BLaER1 (cell line): ENCODE measurements at regions not wholly inside any gene's neighbourhood (a gene's known extent, or its start where the extent isn't known, plus 50 kb on each side); places are given as distances from the start of the nearest gene placed in this dataset.

Source experiments
- H3K27ac ChIP-seq: shearing (Covaris generic); formaldehyde crosslinking; 2 replicates; pipeline ENCODE4 v1.8.1; 2022
- H3K27me3 ChIP-seq: shearing (Covaris generic); formaldehyde crosslinking; 2 replicates; pipeline ENCODE4 v1.8.1; 2022
- H3K36me3 ChIP-seq: shearing (Covaris generic); formaldehyde crosslinking; 2 replicates; pipeline ENCODE4 v1.8.1; 2022
- H3K4me1 ChIP-seq: shearing (Covaris generic); formaldehyde crosslinking; 2 replicates; pipeline ENCODE4 v1.8.1; 2022
- H3K4me2 ChIP-seq: shearing (Covaris generic); formaldehyde crosslinking; 2 replicates; pipeline ENCODE4 v1.8.1; 2022
- H3K4me3 ChIP-seq: shearing (Covaris generic); formaldehyde crosslinking; 2 replicates; pipeline ENCODE4 v1.8.1; 2022
- H3K9ac ChIP-seq: shearing (Covaris generic); formaldehyde crosslinking; 2 replicates; pipeline ENCODE4 v1.8.1; 2022
- H3K9me3 ChIP-seq: shearing (Covaris generic); formaldehyde crosslinking; 2 replicates; pipeline ENCODE4 v1.8.1; 2022
- H4K20me1 ChIP-seq: shearing (Covaris generic); formaldehyde crosslinking; 2 replicates; pipeline ENCODE4 v1.8.1; 2022
- Cebpa-rat ChIP-seq: shearing (Covaris generic); IDR thresholded peaks from 2 replicates; pipeline ENCODE4 v1.8.1; 2022

DNA sequence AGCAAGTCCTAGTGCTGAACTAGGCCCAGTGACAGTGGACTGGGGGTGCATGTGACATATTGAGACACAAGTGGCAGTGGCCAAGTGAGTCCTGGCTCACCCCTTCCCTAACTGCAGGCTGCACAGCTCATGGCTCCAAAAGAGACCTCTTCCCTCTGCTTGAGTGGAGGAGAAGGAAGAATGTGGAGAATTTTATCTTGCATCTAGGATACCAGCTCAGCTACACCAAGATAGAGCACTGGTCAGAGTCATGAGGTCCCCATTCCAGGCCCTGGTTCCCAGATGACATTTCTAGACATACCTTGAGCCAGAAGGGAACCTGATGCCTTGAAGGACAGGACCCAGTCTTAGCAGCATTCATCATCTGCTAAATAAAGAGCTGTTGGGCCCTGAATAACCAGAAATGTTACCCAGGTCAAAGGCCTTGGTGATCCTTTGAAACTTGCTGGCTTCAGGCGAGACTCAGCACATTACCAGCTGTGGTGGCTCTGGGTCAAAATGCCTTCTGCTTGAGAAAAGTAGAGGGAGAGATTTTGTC, 114.5 kb downstream of the CDC14C start:
- Histone ChIP-seq H3K27ac (no peak overlapping the region), H3K9ac (no peak overlapping the region), H3K27me3 (no peaks in the 10 kb centered on the region), H3K4me3 (no peak overlapping the region), H3K4me1 (no peaks in the 10 kb centered on the region), H3K36me3 (no peaks in the 10 kb centered on the region), H3K4me2 (no peak overlapping the region), H4K20me1 (no peaks in the 10 kb centered on the region), H3K9me3 (no peaks in the 10 kb centered on the region)
- no peak for TF ChIP-seq Cebpa-rat

DNA sequence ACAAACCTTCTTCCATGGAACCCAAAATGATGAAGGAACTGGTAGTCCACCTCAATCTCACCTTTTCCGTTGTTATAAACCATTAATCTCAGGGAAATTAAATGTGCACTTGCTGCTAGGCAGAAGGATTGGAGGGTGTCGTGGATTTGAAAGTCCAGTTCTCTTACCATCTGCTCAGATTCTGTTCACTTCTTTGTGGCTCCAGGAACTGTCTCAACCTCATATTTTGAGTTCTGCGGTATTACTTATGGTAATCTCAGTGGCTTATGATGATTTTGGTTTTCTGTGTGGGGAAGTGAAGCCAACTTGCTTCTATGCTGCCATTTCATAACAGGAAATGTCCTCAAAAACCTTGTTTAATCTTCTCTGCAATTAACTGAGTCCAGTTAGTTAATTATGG, 136.4 kb downstream of the CDC14C start:
- H3K4me1 ChIP-seq: no peaks in the 10 kb centered on the region
- H3K4me3 ChIP-seq: no peak overlapping the region
- no peak overlapping the region for H3K4me2 ChIP-seq
- no peaks in the 10 kb centered on the region for H3K36me3 ChIP-seq
- no peaks in the 10 kb centered on the region for H3K27me3 ChIP-seq
- H4K20me1 ChIP-seq: no peaks in the 10 kb centered on the region
- H3K9me3 ChIP-seq: 0 out of 2 replicates have a peak, but pooled peaks cover 5% of the 10 kb centered on the region
- H3K27ac ChIP-seq: no peak overlapping the region
- no peak for TF ChIP-seq Cebpa-rat
- H3K9ac ChIP-seq: no peak overlapping the region

DNA sequence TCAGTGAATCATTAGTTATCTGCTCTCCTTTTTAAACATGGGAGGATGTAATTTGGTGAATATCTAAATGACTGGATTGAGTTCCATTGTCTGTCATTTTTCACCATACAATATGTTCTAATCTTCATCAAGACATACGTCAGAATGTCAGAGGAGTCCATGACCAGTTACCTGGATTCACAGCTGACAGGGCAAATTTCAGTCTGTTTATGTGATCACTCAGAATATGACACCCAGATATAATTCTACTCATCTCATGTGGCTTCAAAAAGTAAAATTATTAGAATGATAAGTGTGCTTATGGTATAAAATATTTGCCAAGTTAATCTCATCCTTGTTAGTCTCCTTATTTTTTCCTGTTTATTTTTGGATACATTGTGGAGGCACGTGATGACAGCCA, 150.2 kb downstream of the CDC14C start:
- Histone ChIP-seq H3K4me3 (no peak overlapping the region), H3K36me3 (no peaks in the 10 kb centered on the region), H3K27me3 (no peaks in the 10 kb centered on the region), H4K20me1 (no peaks in the 10 kb centered on the region), H3K9me3 (peaks cover 12% of the 10 kb centered on the region; the same call in 1 of the 2 replicates), H3K9ac (no peak overlapping the region), H3K4me1 (no peaks in the 10 kb centered on the region), H3K4me2 (no peak overlapping the region), H3K27ac (no peak overlapping the region)
- no peak for TF ChIP-seq Cebpa-rat

DNA sequence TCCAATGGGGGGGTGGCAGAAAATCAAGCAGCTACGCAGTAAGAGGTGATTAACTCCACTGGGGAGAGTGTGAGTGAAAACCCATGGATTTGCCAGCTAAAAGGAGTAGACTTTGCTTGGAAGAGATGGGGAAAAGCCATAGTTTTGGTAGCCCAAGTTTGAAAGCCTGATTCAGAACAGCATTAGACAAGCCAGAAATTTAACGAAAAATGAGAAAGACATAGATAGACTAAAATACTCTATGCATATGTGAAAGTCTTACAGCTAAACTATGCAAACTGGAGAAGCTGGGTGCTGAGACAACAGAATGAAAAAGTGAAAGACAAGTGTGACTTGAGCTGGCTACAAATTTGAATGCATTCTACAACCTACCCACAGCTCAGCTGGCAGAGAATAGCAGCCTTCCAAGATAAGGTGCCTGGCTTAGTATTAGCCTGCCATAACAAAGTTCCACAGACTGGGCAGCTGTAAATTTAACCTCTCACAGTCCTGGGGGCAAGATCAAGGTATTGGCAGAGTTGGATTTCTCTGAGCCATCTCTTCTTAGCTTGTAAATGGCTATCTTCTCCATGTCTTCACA, 156.6 kb downstream of the CDC14C start:
- H3K4me1 ChIP-seq: no peaks in the 10 kb centered on the region
- H3K27ac ChIP-seq: no peak overlapping the region
- peaks cover 12% of the 10 kb centered on the region; the same call in 1 of the 2 replicates for H3K9me3 ChIP-seq
- no peak overlapping the region for H3K4me2 ChIP-seq
- H3K27me3 ChIP-seq: no peaks in the 10 kb centered on the region
- H3K4me3 ChIP-seq: no peak overlapping the region
- H3K9ac ChIP-seq: no peak overlapping the region
- no peak for TF ChIP-seq Cebpa-rat
- H4K20me1 ChIP-seq: no peaks in the 10 kb centered on the region
- H3K36me3 ChIP-seq: no peaks in the 10 kb centered on the region

DNA sequence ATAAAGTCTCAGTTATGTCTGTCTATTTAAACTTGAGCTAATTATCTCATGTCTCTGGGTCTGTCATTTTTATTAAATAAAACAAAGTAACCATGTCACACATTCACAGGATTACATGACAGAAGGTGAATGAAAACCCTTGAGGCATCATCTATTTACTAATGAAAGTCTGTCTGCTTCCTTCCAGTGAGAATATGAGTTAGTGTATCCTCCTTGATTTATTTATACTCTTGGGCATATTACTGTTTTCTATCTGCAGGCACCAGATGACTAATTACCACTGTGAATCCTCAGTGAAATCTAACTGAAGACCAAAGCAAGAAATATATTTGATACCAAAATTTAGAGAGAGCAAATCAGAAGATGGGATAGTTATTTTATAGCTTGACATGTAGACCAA, 163.7 kb downstream of the CDC14C start:
- H3K4me3 ChIP-seq: no peak overlapping the region
- H3K9me3 ChIP-seq: no peaks in the 10 kb centered on the region
- H3K27me3 ChIP-seq: no peaks in the 10 kb centered on the region
- no peak overlapping the region for H3K9ac ChIP-seq
- no peak overlapping the region for H3K4me2 ChIP-seq
- no peaks in the 10 kb centered on the region for H3K36me3 ChIP-seq
- H3K4me1 ChIP-seq: no peaks in the 10 kb centered on the region
- H4K20me1 ChIP-seq: no peaks in the 10 kb centered on the region
- no peak overlapping the region for H3K27ac ChIP-seq
- no peak for TF ChIP-seq Cebpa-rat

DNA sequence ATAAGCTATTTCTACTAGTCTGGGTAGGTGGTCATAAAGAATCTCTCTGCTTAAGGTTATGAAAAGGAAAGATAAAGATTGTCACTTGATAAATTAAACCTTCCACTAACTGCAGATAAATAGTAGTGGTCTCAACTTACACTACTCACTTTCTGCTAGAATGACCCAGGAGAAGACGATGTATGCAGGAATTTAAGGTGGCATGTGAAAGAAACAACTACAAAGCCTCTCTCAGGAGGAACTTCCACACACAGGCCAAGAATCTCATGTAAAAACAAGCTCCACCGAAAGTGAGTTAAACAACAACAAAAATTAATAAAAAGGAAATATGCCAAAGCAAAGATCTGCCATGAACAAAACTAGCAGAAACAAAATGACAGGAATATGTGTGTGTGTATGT, 165.4 kb downstream of the CDC14C start:
- Histone ChIP-seq H3K4me3 (no peak overlapping the region), H4K20me1 (no peaks in the 10 kb centered on the region), H3K4me2 (no peak overlapping the region), H3K4me1 (no peaks in the 10 kb centered on the region), H3K9ac (no peak overlapping the region), H3K9me3 (no peaks in the 10 kb centered on the region), H3K27me3 (no peaks in the 10 kb centered on the region), H3K27ac (no peak overlapping the region), H3K36me3 (no peaks in the 10 kb centered on the region)
- no peak for TF ChIP-seq Cebpa-rat

DNA sequence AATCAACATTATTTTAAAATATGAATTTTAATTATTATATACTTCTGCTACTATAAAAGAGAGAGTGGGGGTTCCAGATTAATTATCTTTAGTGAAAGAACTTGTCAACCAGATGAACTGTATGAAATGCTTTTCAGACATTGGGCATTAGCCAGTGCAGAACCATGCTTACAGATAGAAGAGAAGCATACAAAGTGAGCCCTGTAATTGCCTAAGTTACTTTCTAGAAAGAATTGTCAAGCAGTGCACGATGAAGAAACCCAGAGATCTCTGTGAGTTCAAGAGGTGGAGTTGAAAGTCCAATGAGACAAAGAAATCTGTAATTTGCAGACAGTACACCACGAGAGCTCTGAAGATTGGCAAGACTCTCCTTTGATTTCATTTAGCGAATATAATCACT, 166.7 kb downstream of the CDC14C start:
- Histone ChIP-seq H3K4me2 (no peak overlapping the region), H3K9ac (no peak overlapping the region), H3K9me3 (no peaks in the 10 kb centered on the region), H3K4me3 (no peak overlapping the region), H4K20me1 (no peaks in the 10 kb centered on the region), H3K36me3 (no peaks in the 10 kb centered on the region), H3K27me3 (no peaks in the 10 kb centered on the region), H3K27ac (no peak overlapping the region), H3K4me1 (no peaks in the 10 kb centered on the region)
- TF ChIP-seq Cebpa-rat: no peak

DNA sequence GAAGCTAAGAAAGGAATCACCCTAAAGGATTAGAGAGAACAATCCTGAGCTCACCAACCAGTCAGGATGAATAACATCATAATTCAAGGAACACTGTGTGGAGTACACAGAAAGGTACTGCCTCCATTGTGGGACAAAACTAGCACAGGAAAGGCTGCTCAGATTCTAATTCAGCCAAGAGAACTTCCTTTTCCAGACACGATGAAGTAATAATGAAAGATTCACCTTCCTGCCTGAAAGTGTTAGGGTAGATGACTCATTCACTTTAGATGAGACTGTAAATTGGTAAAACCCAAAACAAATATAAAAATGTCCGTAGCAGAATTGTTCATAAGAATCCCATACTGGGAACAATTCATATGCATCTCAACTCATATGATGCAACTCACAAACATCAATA, 167.2 kb downstream of the CDC14C start:
- no peak overlapping the region for H3K4me3 ChIP-seq
- H3K4me1 ChIP-seq: no peaks in the 10 kb centered on the region
- no peaks in the 10 kb centered on the region for H3K36me3 ChIP-seq
- no peaks in the 10 kb centered on the region for H3K27me3 ChIP-seq
- H3K9ac ChIP-seq: no peak overlapping the region
- H3K9me3 ChIP-seq: no peaks in the 10 kb centered on the region
- no peaks in the 10 kb centered on the region for H4K20me1 ChIP-seq
- no peak for TF ChIP-seq Cebpa-rat
- H3K4me2 ChIP-seq: no peak overlapping the region
- H3K27ac ChIP-seq: no peak overlapping the region

DNA sequence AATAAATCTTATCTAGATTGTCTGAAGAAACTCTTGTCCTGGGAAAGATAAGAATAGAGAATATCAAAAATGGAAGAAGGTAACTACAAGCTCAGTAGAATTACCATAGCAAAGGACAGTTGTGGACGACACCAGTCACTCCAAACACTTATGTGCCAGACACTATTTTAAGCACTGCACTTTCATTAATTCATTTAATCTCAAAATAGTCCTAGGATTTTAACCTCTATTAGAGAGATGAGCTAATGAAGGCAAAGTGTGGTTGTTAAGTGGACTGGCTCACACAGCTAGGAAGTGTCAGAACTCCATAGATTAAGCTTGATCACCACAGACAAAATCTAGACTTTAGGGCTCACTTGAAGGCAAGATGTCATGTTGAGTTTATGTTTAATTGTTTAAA, 168.9 kb downstream of the CDC14C start:
- H3K9me3 ChIP-seq: no peaks in the 10 kb centered on the region
- no peaks in the 10 kb centered on the region for H3K36me3 ChIP-seq
- TF ChIP-seq Cebpa-rat: no peak
- H3K4me3 ChIP-seq: no peak overlapping the region
- no peak overlapping the region for H3K4me2 ChIP-seq
- H3K27ac ChIP-seq: no peak overlapping the region
- H3K4me1 ChIP-seq: no peaks in the 10 kb centered on the region
- H3K9ac ChIP-seq: no peak overlapping the region
- no peaks in the 10 kb centered on the region for H4K20me1 ChIP-seq
- H3K27me3 ChIP-seq: no peaks in the 10 kb centered on the region

DNA sequence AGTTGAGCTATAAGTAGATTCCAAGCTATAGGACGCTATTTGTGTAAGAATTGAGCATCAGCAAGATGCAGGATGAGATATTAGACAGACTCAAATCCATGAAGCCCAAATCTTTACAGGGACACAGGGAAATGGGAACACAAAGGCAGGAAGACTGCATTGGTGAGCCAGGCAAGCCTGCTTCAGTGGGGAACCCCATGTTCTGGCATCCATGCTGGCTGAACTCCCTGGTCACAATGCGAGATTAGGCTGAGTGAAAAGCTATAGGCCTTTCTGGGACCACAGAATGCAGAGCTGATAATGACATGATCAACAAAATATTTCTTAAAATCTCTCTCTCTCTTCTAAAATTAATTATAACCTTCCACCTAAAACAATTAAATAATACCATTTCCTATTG, 170.5 kb downstream of the CDC14C start:
- H3K27me3 ChIP-seq: no peaks in the 10 kb centered on the region
- no peaks in the 10 kb centered on the region for H3K9me3 ChIP-seq
- H3K36me3 ChIP-seq: no peaks in the 10 kb centered on the region
- H3K27ac ChIP-seq: no peak overlapping the region
- H4K20me1 ChIP-seq: no peaks in the 10 kb centered on the region
- H3K4me1 ChIP-seq: no peaks in the 10 kb centered on the region
- H3K4me3 ChIP-seq: no peak overlapping the region
- no peak for TF ChIP-seq Cebpa-rat
- no peak overlapping the region for H3K4me2 ChIP-seq
- no peak overlapping the region for H3K9ac ChIP-seq
